Mesodermal cell (in vitro differentiated cells): ENCODE measurements at regions not wholly inside any gene's neighbourhood (a gene's known extent, or its start where the extent isn't known, plus 50 kb on each side); places are given as distances from the start of the nearest gene placed in this dataset.
"Not testable (repeated sequence)": the region's sequence is repeated elsewhere in the genome, so short reads cannot be mapped to it uniquely, and the experiment has no call there.

Source experiments
- H3K27ac ChIP-seq: 2 replicates; pipeline ENCODE4 v1.7.0; 2013; ENCODE audit warnings: mild to moderate bottlenecking, low read depth, low read length, moderate library complexity; ENCODE audit not compliant: severe bottlenecking
- H3K36me3 ChIP-seq: 2 replicates; pipeline ENCODE4 v1.7.1; 2013; ENCODE audit warnings: mild to moderate bottlenecking, low read length, moderate library complexity; ENCODE audit not compliant: control insufficient read depth, insufficient read depth
- H3K4me1 ChIP-seq: one replicate; pipeline ENCODE4 v1.7.1; 2013; ENCODE audit warnings: mild to moderate bottlenecking, low read length; ENCODE audit not compliant: insufficient read depth, control insufficient read depth, poor library complexity, severe bottlenecking
- H3K4me3 ChIP-seq: 2 replicates; pipeline ENCODE4 v1.7.0; 2013; ENCODE audit warnings: low read length, control low read depth, mild to moderate bottlenecking; ENCODE audit not compliant: insufficient read depth, poor library complexity, severe bottlenecking; ENCODE audit errors: extremely low read depth
- H3K9me3 ChIP-seq: 2 replicates; pipeline ENCODE4 v1.7.1; 2013; ENCODE audit warnings: mild to moderate bottlenecking, low read length, moderate library complexity; ENCODE audit not compliant: control insufficient read depth
- WGBS, 2 experiments: methylation state at CpG; one replicate each; pipeline ENCODE4 v1.1.5; 2013; ENCODE audit warnings: missing lambda C conversion rate in 2 of 2; ENCODE audit not compliant: insufficient coverage in 2 of 2; 5-methylcytosine and 5-hydroxymethylcytosine counted together

GRCh38 chr13:50742353-50742752, 101.1 kb downstream of the DLEU7 start:
- Histone ChIP-seq H3K9me3 (no peaks in the 10 kb centered on the region), H3K27ac (no peak overlapping the region), H3K4me1 (no peaks in the 10 kb centered on the region), H3K4me3 (no peak overlapping the region), H3K36me3 (no peaks in the 10 kb centered on the region)
- WGBS, 2 experiments, result 91% methylated on average over 1 of the region's 2 CpGs; no CpG with 5 or more reads in 1 of the 2 experiments

GRCh38 chr13:50742968-50743367, 100.5 kb downstream of the DLEU7 start:
- Histone ChIP-seq H3K4me1 (no peaks in the 10 kb centered on the region), H3K4me3 (no peak overlapping the region), H3K36me3 (no peaks in the 10 kb centered on the region), H3K9me3 (no peaks in the 10 kb centered on the region), H3K27ac (no peak overlapping the region)

- Histone ChIP-seq H3K4me1 (no peaks in the 10 kb centered on the region), H3K36me3 (no peaks in the 10 kb centered on the region), H3K9me3 (no peaks in the 10 kb centered on the region), H3K27ac (no peak overlapping the region), H3K4me3 (no peak overlapping the region)
- WGBS, 2 experiments, result 85 to 94% methylated on average over 3 to 4 of the region's 6 CpGs
Observed at GRCh38 chr13:50744116-50744660, 99.3 kb downstream of the DLEU7 start.

GRCh38 chr13:50745542-50746115, 97.9 kb downstream of the DLEU7 start:
- Histone ChIP-seq H3K27ac (no peak overlapping the region), H3K9me3 (no peaks in the 10 kb centered on the region), H3K4me3 (no peak overlapping the region), H3K36me3 (no peaks in the 10 kb centered on the region), H3K4me1 (no peaks in the 10 kb centered on the region)
- 84 to 94% methylated on average over 3 to 4 of the region's 4 CpGs for WGBS, 2 experiments

- no peaks in the 10 kb centered on the region for H3K36me3 ChIP-seq
- no CpG with 5 or more reads among the region's 3 CpGs for WGBS, 2 experiments
- H3K4me3 ChIP-seq, result no peak overlapping the region
- H3K4me1 ChIP-seq, result no peaks in the 10 kb centered on the region
- no peak overlapping the region for H3K27ac ChIP-seq
- no peaks in the 10 kb centered on the region for H3K9me3 ChIP-seq
Observed at GRCh38 chr13:50747737-50748350, 95.6 kb downstream of the DLEU7 start.

GRCh38 chr13:50753221-50753620, 90.3 kb downstream of the DLEU7 start:
- H3K9me3 ChIP-seq, result peaks cover 13% of the 10 kb centered on the region
- H3K36me3 ChIP-seq, H3K4me1 ChIP-seq, H3K4me3 ChIP-seq, H3K27ac ChIP-seq: not testable (repeated sequence)
- WGBS, 2 experiments, result 84 to 88% methylated on average over 11 to 15 of the region's 17 CpGs

- not testable (repeated sequence) for H3K27ac ChIP-seq, H3K36me3 ChIP-seq, H3K4me3 ChIP-seq, H3K4me1 ChIP-seq
- H3K9me3 ChIP-seq, result peaks cover 19% of the 10 kb centered on the region
- WGBS, 2 experiments, result 76 to 80% methylated on average over 7 to 8 of the region's 8 CpGs
Observed at GRCh38 chr13:50755862-50756685, 87.4 kb downstream of the DLEU7 start.

GRCh38 chr13:50757008-50757407, 86.5 kb downstream of the DLEU7 start:
- 83 to 100% methylated on average over 1 to 2 of the region's 3 CpGs for WGBS, 2 experiments
- Histone ChIP-seq H3K9me3 (peaks cover 19% of the 10 kb centered on the region), H3K4me1 (no peaks in the 10 kb centered on the region), H3K36me3 (no peaks in the 10 kb centered on the region), H3K27ac (no peak overlapping the region), H3K4me3 (no peak overlapping the region)

GRCh38 chr13:50758796-50759195, 84.7 kb downstream of the DLEU7 start:
- Histone ChIP-seq H3K27ac (no peak overlapping the region), H3K36me3 (no peaks in the 10 kb centered on the region), H3K9me3 (peaks cover 19% of the 10 kb centered on the region), H3K4me1 (no peaks in the 10 kb centered on the region), H3K4me3 (no peak overlapping the region)
- WGBS, 2 experiments, result 86 to 100% methylated on average over 1 of the region's 1 CpG

GRCh38 chr13:50760751-50761150, 82.7 kb downstream of the DLEU7 start:
- no CpG with 5 or more reads among the region's 1 CpG for WGBS, 2 experiments
- no peaks in the 10 kb centered on the region for H3K36me3 ChIP-seq
- no peaks in the 10 kb centered on the region for H3K4me1 ChIP-seq
- no peak overlapping the region for H3K27ac ChIP-seq
- no peak overlapping the region for H3K4me3 ChIP-seq
- H3K9me3 ChIP-seq, result peaks cover 19% of the 10 kb centered on the region

GRCh38 chr13:50761406-50761805, 82.1 kb downstream of the DLEU7 start:
- Histone ChIP-seq H3K4me3 (no peak overlapping the region), H3K4me1 (no peaks in the 10 kb centered on the region), H3K36me3 (no peaks in the 10 kb centered on the region), H3K9me3 (peaks cover 19% of the 10 kb centered on the region), H3K27ac (no peak overlapping the region)
- WGBS, 2 experiments, result no CpG with 5 or more reads among the region's 1 CpG
